H7 (cell line): ENCODE measurements at regions not wholly inside any gene's neighbourhood (a gene's known extent, or its start where the extent isn't known, plus 50 kb on each side); places are given as distances from the start of the nearest gene placed in this dataset.

Experiments
- DNase-seq: peaks from one replicate; pipeline ENCODE4 v3.0.0; 2012
- H3K27me3 ChIP-seq: 2 replicates; pipeline ENCODE4 v1.6.0; 2011; ENCODE audit warnings: mild to moderate bottlenecking, low read length; ENCODE audit not compliant: control insufficient read depth, insufficient read depth
- H3K36me3 ChIP-seq: replicated peaks from 2 replicates; pipeline ENCODE4 v1.5.1; 2011; ENCODE audit warnings: low read length; ENCODE audit not compliant: control insufficient read depth, insufficient read depth
- H3K4me3 ChIP-seq: 2 replicates; pipeline ENCODE4 v1.5.1; 2011; ENCODE audit warnings: low read depth, mild to moderate bottlenecking, control low read depth, low read length, moderate library complexity; ENCODE audit not compliant: insufficient read depth

DNA sequence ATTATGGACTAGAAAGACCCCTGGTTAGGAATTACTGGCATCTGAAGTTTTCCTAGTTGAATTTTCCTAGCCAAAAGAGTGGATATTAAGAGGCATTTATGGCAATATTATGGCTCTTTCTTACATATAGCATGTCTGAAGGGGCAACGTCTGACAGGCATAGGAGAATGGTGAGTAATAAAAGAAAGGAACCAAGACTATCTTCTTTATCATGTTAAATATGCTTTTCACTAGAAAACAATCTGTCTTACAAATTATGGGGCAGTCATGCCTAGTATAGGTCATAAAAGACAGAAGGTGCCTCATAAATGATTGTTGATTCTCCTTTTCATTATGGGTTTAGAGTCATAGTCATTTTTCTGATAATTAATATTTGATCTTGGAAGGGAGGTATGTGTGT lies 431.1 kb upstream of the HTR2C start:
- Histone ChIP-seq H3K36me3 (no peaks in the 10 kb centered on the region), H3K4me3 (no peak overlapping the region), H3K27me3 (no peaks in the 10 kb centered on the region)
- no peak for DNase-seq

DNA sequence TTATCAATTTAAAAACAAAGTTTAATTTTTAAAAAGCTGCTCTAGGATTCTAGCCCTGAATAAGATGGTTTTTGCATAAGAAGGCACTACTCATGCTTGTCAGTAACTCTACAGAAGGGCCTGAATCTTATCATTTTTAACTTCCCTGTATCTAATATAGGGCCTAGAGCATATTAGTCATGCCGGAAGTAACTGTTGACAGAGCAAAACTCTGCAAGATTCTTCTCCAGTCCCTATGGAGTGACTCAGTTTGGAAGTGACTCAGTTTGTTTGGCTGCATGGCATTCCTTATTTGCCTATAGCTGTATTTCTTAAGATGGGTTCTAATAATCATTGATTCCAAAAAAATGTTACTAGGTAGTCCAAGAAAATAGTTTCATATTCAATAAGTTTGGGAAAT lies 431.8 kb upstream of the HTR2C start:
- H3K4me3 ChIP-seq = no peak overlapping the region
- H3K27me3 ChIP-seq = no peaks in the 10 kb centered on the region
- DNase-seq = no peak
- no peaks in the 10 kb centered on the region for H3K36me3 ChIP-seq

DNA sequence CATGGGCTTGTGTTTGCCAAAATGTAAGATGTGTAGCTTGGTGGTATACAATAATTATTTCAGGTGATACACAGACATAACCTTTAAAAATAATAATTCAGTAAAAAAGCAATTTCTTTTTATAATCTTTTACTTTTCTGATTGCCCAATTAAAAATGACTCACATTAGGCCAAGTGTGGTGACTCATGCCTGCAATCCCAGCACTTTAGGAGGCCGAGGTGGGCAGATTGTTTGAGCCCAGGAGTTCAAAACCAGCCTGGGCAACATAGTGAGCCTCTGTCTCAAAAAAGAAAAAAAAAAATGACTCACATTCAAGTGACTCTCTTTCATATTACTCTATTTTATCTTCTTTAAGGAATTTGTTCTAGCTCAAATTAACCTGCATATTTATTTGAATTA lies 449.4 kb upstream of the HTR2C start:
- no peak for DNase-seq
- H3K4me3 ChIP-seq = no peak overlapping the region
- H3K27me3 ChIP-seq = no peaks in the 10 kb centered on the region
- H3K36me3 ChIP-seq = no peaks in the 10 kb centered on the region

DNA sequence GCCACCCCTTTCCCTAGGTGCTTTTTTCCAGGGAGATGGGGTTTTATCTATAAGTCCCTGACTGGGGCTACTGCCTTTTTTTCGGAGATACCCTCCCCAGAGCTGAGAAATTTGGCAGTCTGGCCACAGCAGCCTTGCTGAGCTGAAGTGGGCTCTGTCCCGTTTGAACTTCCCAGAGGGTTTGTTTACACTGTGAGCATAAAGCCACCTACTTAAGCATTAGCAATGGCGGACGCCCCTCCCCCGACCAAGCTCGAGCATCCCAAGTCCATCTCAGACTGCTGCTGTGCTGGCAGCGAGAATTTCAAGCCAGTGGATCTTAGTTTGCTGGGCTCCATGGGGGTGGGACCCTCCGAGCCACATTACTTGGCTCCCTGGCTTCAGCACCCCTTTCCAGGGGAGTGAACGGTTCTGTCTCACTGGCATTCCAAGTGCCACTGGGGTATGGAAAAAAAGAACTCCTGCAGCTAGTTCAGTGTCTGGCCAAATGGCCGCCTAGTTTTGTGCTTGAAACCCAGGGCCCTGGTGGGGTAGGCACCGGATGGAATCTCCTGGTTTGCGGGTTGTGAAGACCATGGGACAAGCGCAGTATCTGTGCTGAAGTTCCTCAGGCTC lies 456.4 kb upstream of the HTR2C start:
- H3K36me3 ChIP-seq = no peaks in the 10 kb centered on the region
- H3K4me3 ChIP-seq = no peak overlapping the region
- H3K27me3 ChIP-seq = no peaks in the 10 kb centered on the region
- no peak for DNase-seq

DNA sequence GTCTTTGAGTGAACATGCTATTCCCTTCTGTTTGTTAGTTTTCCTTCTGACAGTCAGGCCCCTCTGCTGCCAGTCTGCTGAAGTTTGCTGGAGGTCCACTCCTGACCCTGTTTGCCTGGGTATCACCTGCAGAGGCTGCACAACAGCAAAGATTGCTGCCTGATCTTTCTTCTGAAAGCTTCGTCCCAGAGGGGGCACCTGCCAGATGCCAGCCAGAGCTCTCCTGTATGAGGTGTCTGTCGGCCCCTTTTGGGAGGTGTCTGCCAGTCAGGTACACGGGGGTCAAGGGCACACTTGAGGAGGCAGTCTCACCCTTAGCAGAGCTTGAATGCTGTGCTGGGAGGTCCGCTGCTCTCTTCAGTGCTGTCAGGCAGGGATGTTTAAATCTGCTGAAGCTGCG lies 456.9 kb upstream of the HTR2C start:
- DNase-seq = no peak
- H3K27me3 ChIP-seq = no peaks in the 10 kb centered on the region
- no peak overlapping the region for H3K4me3 ChIP-seq
- H3K36me3 ChIP-seq = no peaks in the 10 kb centered on the region

DNA sequence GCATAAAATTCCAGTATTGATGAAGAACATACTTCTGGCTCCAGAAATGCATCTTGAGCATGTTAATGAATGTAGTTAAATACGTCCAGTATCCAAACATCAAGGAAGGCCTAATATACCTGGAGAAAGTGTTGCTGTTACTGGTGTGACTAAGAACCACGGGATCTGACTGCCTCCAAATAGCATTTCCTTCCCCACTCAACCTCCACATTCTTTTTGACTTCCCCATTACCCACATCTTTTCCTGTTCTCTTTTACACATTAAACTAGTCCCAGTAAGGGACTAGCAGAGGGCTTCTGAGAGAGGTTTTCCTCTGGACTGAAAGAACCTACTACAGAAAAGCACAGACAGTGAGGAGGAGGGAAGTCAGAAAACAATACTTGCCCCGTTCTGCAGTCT lies 482.8 kb upstream of the HTR2C start:
- no peak for DNase-seq
- Histone ChIP-seq H3K36me3 (no peaks in the 10 kb centered on the region), H3K27me3 (no peaks in the 10 kb centered on the region), H3K4me3 (no peak overlapping the region)

DNA sequence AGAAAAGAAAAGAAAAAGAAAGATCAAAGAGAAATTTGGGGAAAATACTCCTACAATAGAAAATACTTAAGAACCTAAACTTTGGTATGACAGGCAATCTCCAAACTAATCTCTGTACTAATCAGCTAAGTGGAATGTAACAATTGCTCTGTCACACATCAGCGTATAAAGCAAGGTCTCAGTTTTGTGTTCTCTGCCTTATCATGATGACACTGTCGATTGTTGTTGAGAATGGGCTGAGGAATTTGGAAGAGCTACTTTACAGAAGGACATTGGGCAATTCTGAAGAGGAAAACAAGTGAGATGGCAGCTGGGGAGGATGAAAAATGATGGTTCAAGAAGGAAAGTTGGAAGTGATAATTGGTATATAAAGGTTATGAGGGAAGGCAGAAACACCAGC lies 486.0 kb upstream of the HTR2C start:
- Histone ChIP-seq H3K4me3 (no peak overlapping the region), H3K36me3 (no peaks in the 10 kb centered on the region), H3K27me3 (no peaks in the 10 kb centered on the region)
- DNase-seq = no peak

DNA sequence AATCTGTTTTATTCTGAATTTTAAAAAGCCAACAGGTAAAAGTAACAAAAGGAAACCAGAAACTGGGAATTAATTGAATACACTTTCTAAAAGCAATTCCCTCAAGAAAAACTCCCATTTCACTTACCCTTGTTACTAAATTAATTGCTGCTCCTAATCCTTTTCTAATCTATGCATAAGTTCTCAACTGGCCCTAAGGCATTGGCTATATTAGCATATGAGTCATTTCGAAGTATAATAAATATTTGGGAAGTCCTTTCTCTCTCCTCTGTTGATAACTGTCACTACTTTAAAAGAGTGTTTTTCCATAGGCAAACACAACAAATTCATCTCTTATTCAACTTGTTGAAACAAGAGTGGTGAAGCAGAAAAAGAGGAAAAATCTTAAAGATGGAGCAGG lies 486.5 kb upstream of the HTR2C start:
- Histone ChIP-seq H3K36me3 (no peaks in the 10 kb centered on the region), H3K4me3 (no peak overlapping the region), H3K27me3 (no peaks in the 10 kb centered on the region)
- DNase-seq = no peak

DNA sequence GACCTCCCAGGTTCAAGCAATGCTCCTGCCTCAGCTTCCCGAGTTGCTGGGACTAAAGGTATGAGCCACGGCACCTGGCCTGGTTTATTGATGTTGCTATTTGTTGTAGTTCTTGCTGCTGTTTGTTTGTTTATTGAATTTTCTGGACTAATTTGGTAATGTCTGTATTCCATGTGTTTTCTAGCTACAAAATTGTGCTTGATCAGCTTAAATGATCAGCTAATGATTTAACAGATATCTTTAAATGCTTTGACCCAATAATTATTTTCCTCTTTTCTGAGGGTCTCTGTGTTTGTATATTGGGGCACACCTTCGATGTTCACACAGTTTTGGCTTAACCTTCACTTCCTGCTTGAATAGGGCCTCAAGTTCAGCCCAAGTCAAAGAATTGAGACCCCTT lies 488.1 kb upstream of the HTR2C start:
- H3K27me3 ChIP-seq = no peaks in the 10 kb centered on the region
- H3K4me3 ChIP-seq = no peak overlapping the region
- no peak for DNase-seq
- H3K36me3 ChIP-seq = no peaks in the 10 kb centered on the region

DNA sequence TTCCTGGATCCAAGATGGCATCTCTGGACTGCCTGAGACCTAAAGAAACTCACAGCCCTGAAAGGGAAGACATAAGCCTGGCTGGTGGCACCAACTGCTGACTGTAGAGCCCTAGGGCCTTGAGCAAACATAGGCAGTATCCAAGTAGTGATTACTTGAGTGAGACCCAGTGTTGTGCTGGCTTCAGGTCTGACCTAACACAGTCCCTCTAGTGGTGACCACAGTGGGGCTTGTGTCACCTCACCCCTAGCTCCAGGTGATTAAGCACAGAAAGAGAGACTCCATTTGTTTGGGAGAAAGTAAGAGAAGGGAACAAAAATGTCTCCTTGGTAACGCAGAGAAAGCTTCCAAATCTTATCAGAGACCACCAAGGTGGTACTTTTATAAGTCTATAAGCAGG lies 496.3 kb upstream of the HTR2C start:
- H3K27me3 ChIP-seq = no peaks in the 10 kb centered on the region
- H3K36me3 ChIP-seq = no peaks in the 10 kb centered on the region
- no peak for DNase-seq
- H3K4me3 ChIP-seq = no peak overlapping the region

DNA sequence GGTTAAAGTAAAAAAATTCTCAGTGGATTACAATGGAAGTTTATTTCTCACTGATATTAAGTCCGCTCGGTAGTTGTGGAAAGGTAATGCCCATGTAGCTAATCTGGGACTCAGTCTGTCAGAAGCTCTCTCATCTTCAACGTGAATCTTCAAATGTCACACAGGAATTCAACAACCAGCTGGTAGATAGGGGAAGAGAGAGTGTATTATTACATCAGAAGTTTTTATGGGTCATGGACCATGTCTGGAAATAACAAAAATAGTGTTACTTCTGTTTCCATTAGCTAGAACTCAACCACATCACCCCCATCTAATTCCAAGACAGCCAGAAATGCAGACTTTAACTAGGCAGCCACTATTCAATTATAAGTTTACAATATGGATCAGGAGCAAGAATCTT lies 506.1 kb upstream of the HTR2C start:
- no peak overlapping the region for H3K4me3 ChIP-seq
- no peak for DNase-seq
- no peaks in the 10 kb centered on the region for H3K27me3 ChIP-seq
- H3K36me3 ChIP-seq = no peaks in the 10 kb centered on the region

DNA sequence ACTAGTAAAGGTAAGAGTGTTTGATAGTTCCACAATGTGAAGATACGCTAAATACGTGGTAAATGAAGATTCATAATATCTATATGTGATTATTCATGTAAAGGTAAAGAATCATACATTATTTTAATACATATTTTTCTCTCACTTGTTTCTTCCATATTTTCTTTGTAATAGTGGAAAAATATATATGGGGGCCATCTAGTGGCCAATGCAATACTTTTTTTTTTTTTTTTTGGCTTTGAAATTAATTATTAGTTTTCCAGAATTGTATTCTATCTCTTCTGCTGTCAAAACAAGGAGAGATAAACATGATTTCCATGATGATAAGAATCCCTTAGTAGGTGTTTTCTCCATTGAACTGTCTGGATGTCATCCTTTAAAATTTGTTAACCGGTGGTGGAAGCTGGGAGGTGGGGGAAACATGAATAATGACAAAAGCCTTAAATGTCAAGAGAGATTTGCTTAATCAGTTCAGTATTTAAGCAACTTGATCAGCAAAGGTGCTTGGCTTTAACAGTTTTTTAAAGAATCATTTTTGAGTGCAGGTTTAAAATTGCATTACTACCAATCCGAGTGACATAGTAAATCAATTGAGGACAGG lies 508.7 kb upstream of the HTR2C start:
- Histone ChIP-seq H3K27me3 (no peaks in the 10 kb centered on the region), H3K36me3 (no peaks in the 10 kb centered on the region), H3K4me3 (no peak overlapping the region)
- no peak for DNase-seq

DNA sequence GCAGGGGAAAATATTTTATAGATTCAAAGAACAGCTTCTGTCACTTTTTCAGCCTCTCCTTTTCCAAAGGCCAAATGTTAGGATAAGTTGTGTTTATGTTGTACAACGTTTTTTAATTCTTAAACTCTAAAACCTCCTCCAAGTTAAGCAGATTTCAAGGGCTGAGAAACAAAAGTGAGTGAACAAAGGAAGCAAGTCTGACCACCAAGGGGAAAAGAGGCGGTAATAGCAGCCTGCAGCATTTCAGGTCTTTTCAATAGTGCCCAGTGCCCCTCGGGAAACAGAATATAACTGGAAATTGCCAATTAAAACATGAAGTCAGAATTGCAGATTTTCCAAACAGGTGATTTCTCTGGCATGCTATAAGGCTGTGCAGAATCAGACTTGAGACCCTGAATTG lies 510.0 kb upstream of the HTR2C start:
- H3K4me3 ChIP-seq = no peak overlapping the region
- no peaks in the 10 kb centered on the region for H3K36me3 ChIP-seq
- DNase-seq = no peak
- H3K27me3 ChIP-seq = no peaks in the 10 kb centered on the region

DNA sequence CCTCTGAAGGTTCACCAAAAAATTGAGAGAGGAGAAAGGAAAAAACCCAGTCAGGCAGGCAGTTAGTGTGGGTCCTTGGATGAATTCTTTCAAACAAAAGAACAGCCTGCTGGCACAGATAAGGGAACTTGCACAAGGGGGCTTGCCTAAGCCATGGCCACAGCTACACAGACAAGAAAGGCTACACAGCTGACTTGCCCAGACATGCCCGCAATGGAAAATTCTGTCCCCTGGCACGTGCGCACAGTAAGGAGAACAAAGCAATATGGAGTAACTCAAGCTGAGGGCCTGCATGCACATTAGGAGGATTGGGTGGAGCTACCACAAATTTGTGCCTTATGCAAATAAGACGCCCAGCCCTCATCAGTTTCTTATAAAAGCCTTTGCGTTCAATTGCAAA lies 512.5 kb upstream of the HTR2C start:
- Histone ChIP-seq H3K27me3 (no peaks in the 10 kb centered on the region), H3K4me3 (no peak overlapping the region), H3K36me3 (no peaks in the 10 kb centered on the region)
- no peak for DNase-seq

DNA sequence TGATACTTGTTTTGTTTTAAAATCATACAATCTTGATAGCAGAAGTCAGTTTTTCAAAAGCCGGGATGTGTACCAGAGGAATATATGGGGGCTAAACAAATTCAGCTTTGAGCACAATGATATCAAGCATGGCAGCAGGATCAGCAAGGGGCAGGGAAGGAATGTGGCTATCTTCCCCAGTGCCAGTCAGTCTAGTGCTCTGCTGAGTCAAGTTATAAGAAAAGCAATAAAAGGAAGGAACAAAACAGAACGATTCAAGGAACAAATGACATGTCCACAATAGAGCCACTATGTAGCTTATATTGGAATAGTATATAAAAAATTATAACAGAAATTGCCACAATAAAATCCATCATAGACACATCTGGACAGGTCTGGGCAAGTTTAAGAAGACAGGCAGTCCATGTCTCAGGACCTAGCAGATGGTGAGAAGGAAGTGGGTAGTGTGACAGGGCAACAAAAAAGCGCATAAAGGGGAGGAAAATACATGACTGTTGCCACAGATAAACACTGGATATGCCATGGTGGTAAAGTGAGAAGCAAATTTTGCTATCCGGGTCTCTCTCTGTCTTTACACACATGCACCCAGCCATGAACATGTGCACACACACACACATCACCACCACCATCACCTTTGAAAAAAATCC lies 518.2 kb upstream of the HTR2C start:
- no peak for DNase-seq
- no peaks in the 10 kb centered on the region for H3K27me3 ChIP-seq
- no peaks in the 10 kb centered on the region for H3K36me3 ChIP-seq
- no peak overlapping the region for H3K4me3 ChIP-seq
